ENCODE measurements at regions not wholly inside any gene's neighbourhood (a gene's known extent, or its start where the extent isn't known, plus 50 kb on each side); places are given as distances from the start of the nearest gene placed in this dataset.
A peak's percentile ranks its signal among the peaks of the same experiment; 100 is the strongest.

GRCh38 chr2:15811367-15811766 is 129.0 kb upstream of the MYCN start:
- H3K9me3 Mint-ChIP-seq (ENCODE audit: low read depth) = no peaks in the 10 kb centered on the region
- H3K36me3 Mint-ChIP-seq (ENCODE audit: low read depth) = no peaks in the 10 kb centered on the region
- H3K4me3 Mint-ChIP-seq (ENCODE audit: unreplicated experiment) = no peak overlapping the region
- no peak for DNase-seq (ENCODE audit: low spot score)
- peaks cover 11% of the 10 kb centered on the region for H3K4me1 Mint-ChIP-seq (ENCODE audit: low read depth)
- H3K27ac Mint-ChIP-seq (ENCODE audit: unreplicated experiment) = no peak overlapping the region
- TF ChIP-seq CTCF (IDR thresholded peaks at IDR 0.05) = no peak
- peaks cover 12% of the 10 kb centered on the region for H3K27me3 Mint-ChIP-seq (ENCODE audit: low read depth)

- DNase-seq (ENCODE audit: low spot score) = no peak
- no peak overlapping the region for H3K27ac Mint-ChIP-seq (ENCODE audit: unreplicated experiment)
- H3K4me1 Mint-ChIP-seq (ENCODE audit: low read depth) = peaks cover 11% of the 10 kb centered on the region
- peaks cover 16% of the 10 kb centered on the region for H3K27me3 Mint-ChIP-seq (ENCODE audit: low read depth)
- H3K4me3 Mint-ChIP-seq (ENCODE audit: unreplicated experiment) = no peak overlapping the region
- H3K36me3 Mint-ChIP-seq (ENCODE audit: low read depth) = no peaks in the 10 kb centered on the region
- no peaks in the 10 kb centered on the region for H3K9me3 Mint-ChIP-seq (ENCODE audit: low read depth)
- no peak for TF ChIP-seq CTCF (IDR thresholded peaks at IDR 0.05)
Measured at GRCh38 chr2:15812187-15812780, 128.1 kb upstream of the MYCN start.

- Mint-ChIP-seq H3K4me1 (ENCODE audit: low read depth) (peaks cover 11% of the 10 kb centered on the region), H3K27me3 (ENCODE audit: low read depth) (peaks cover 21% of the 10 kb centered on the region), H3K4me3 (ENCODE audit: unreplicated experiment) (no peak overlapping the region), H3K36me3 (ENCODE audit: low read depth) (no peaks in the 10 kb centered on the region), H3K27ac (ENCODE audit: unreplicated experiment) (no peak overlapping the region), H3K9me3 (ENCODE audit: low read depth) (no peaks in the 10 kb centered on the region)
- no peak for TF ChIP-seq CTCF (IDR thresholded peaks at IDR 0.05)
- DNase-seq (ENCODE audit: low spot score) = no peak
Measured at GRCh38 chr2:15813481-15814266, 126.7 kb upstream of the MYCN start.

- no peaks in the 10 kb centered on the region for H3K36me3 Mint-ChIP-seq (ENCODE audit: low read depth)
- H3K4me3 Mint-ChIP-seq (ENCODE audit: unreplicated experiment) = no peak overlapping the region
- H3K27ac Mint-ChIP-seq (ENCODE audit: unreplicated experiment) = no peak overlapping the region
- no peak for DNase-seq (ENCODE audit: low spot score)
- peaks cover 11% of the 10 kb centered on the region for H3K4me1 Mint-ChIP-seq (ENCODE audit: low read depth)
- H3K9me3 Mint-ChIP-seq (ENCODE audit: low read depth) = no peaks in the 10 kb centered on the region
- peaks cover 20% of the 10 kb centered on the region for H3K27me3 Mint-ChIP-seq (ENCODE audit: low read depth)
- TF ChIP-seq CTCF (IDR thresholded peaks at IDR 0.05) = no peak
Measured at GRCh38 chr2:15814403-15814802, 125.9 kb upstream of the MYCN start.

DNA sequence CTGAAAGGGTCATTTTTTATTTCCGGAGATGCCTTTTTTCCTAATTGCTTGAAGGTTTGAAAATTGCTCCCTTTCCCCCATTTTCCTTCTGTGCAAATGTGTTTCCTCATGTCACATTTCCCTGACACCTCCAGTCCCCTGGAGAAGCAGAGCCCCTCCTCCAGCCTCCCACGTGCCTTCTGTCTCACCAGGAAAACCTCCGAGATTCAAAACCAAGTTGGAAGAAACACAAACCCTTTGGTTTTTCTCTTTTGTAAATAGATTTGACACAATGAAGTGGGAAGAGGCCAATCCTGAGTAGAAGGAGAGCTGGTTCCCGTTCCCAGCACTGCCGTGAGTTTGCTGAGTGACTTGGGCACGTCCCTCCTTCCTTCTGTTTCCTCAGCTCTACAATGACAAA is 125.4 kb upstream of the MYCN start:
- DNase-seq (ENCODE audit: low spot score) = no peak
- H3K27me3 Mint-ChIP-seq (ENCODE audit: low read depth) = peaks cover 14% of the 10 kb centered on the region
- peaks cover 11% of the 10 kb centered on the region for H3K4me1 Mint-ChIP-seq (ENCODE audit: low read depth)
- H3K27ac Mint-ChIP-seq (ENCODE audit: unreplicated experiment) = peak overlapping the region; percentile 41
- no peaks in the 10 kb centered on the region for H3K9me3 Mint-ChIP-seq (ENCODE audit: low read depth)
- H3K4me3 Mint-ChIP-seq (ENCODE audit: unreplicated experiment) = no peak overlapping the region
- no peaks in the 10 kb centered on the region for H3K36me3 Mint-ChIP-seq (ENCODE audit: low read depth)
- no peak for TF ChIP-seq CTCF (IDR thresholded peaks at IDR 0.05)

Data from chondrocyte (in vitro differentiated cells).